Aorta (tissue), 5 donors: ENCODE measurements at regions not wholly inside any gene's neighbourhood (a gene's known extent, or its start where the extent isn't known, plus 50 kb on each side); places are given as distances from the start of the nearest gene placed in this dataset.

Experiments
- ATAC-seq: fragments of 200-7000 bp; cut with Tn5 transposase; one replicate; pipeline ENCODE4 v1.9.1; 2022; ENCODE audit warnings: moderate library complexity; ENCODE audit not compliant: low FRiP score
- DNase-seq, 2 donors: peaks; one replicate each; pipeline ENCODE4 v3.0.0-alpha.2; 2020
- H3K27ac ChIP-seq, 2 donors: one replicate each; pipeline ENCODE4 v1.5.1; 2013; ENCODE audit warnings: low read length in 2 of 2, mild to moderate bottlenecking in 2 of 2, moderate library complexity in 2 of 2, control low read depth in 1 of 2, inconsistent platforms in 1 of 2, low read depth in 1 of 2
- H3K27me3 ChIP-seq, 2 donors: one replicate each; pipeline ENCODE4 v1.6.1; 2013; ENCODE audit warnings: control low read depth in 1 of 2, low read length in 1 of 2, mild to moderate bottlenecking in 1 of 2, moderate library complexity in 1 of 2; ENCODE audit not compliant: insufficient read depth in 2 of 2, control insufficient read depth in 1 of 2
- H3K36me3 ChIP-seq, 2 donors: one replicate each; pipeline ENCODE4 v1.6.1; 2013; ENCODE audit warnings: control low read depth in 1 of 2, low read length in 1 of 2, mild to moderate bottlenecking in 1 of 2; ENCODE audit not compliant: insufficient read depth in 2 of 2, control insufficient read depth in 1 of 2
- H3K4me1 ChIP-seq, 2 donors: one replicate each; pipeline ENCODE4 v1.6.1; 2013; ENCODE audit warnings: low read length in 2 of 2, control low read depth in 1 of 2, mild to moderate bottlenecking in 1 of 2, moderate library complexity in 1 of 2; ENCODE audit not compliant: insufficient read depth in 2 of 2, control insufficient read depth in 1 of 2
- H3K4me3 ChIP-seq, 2 donors: one replicate each; pipeline ENCODE4 v1.5.1; 2013; ENCODE audit warnings: low read length in 2 of 2, control low read depth in 1 of 2, mild to moderate bottlenecking in 1 of 2
- H3K9me3 ChIP-seq: one replicate; pipeline ENCODE4 v1.6.1; 2013; ENCODE audit warnings: mild to moderate bottlenecking, low read length; ENCODE audit not compliant: control insufficient read depth
- WGBS, 2 donors: extraction: QIAGEN DNeasy Blood & Tissue Kit; methylation state at CpG; one replicate each; pipeline ENCODE4 v1.1.7; 2013; 5-methylcytosine and 5-hydroxymethylcytosine counted together
- intact Hi-C, 2 donors: fragments of 100-400 bp; cut with DNase I; formaldehyde crosslinking; loops; one replicate each; pipeline versions ENCODE4 v1.14.2 to v1.15.0; 2022
- donor health status: healthy with polysubstance abuse.
- donor health status: Bipolar disorder and iron deficiency.
- donor health status: DM: no; HTN: no; CAD: no.
- donor health status: DM: no; HTN: no; CAD: no.
- donor health status: DM: yes; HTN: yes; CAD: no.

DNA sequence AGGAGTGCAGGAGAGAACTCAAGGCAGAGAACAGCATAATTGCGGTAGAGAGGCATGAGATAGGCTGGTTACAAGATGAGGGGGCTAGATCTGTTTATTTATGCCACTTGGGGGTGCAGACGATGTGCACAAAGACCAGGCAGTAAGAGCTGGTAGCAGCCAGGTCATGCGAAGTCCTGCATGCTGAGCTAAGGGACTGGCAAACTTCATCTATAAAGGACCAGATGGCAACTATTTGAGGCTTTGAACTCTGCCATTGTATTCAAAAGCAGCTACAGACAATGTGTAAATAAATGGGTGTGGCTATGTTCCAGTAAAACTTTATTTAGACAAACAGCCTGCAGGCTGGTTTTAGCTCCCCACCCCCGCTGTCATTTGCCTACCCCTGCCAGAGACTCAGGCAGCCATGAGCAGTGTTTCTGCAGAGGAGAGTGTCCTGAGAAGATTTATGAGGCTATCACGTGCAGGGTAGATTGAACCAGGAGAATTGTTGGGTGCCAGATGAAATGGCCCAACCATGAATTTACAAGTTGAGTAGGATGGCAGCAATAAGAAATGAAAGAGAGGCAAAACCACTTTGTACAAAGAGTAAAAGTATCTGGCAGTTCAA, 253.4 kb upstream of the MOCS1 start:
- intact Hi-C loops, result no loop called here
- no peaks in the 10 kb centered on the region for H3K36me3 ChIP-seq

DNA sequence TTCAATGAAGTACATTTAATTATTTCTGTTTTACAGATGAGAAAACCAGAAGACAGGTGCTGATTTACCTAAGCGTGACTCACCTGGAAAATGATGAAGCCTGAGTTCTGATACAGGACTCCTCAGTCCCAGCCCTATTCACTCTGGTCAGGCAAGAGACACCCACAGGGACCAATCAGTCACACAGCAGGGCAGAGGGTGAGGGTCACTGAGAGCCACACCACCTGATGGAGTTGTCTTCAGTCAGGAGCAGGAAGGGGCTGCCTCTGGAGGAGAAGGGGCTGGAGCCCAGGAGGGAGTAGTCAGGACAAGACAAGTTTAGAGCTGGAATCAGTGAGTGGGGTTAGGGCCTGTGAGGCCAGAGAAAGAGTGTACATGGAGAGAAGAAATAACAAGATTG, 251.2 kb upstream of the MOCS1 start:
- ATAC-seq (no peak), DNase-seq (no peak)
- Histone ChIP-seq H3K9me3 (peaks cover 10% of the 10 kb centered on the region), H3K27me3 (no peaks in the 10 kb centered on the region), H3K36me3 (no peaks in the 10 kb centered on the region), H3K4me1 (no peaks in the 10 kb centered on the region), H3K27ac (no peak overlapping the region), H3K4me3 (no peak overlapping the region)
- 97% methylated on average over 1 of the region's 1 CpG for WGBS, 2 donors
- intact Hi-C loops, result no loop called here

More for the DNA sequence above, 253.4 kb upstream of the MOCS1 start:
- ATAC-seq (no peak), DNase-seq (no peak)
- peaks cover 7% of the 10 kb centered on the region for H3K9me3 ChIP-seq
- no peak overlapping the region for H3K27ac ChIP-seq
- H3K27me3 ChIP-seq, result no peaks in the 10 kb centered on the region
- H3K4me3 ChIP-seq, result no peak overlapping the region
- H3K4me1 ChIP-seq, result no peaks in the 10 kb centered on the region
- 71 to 73% methylated on average over 5 of the region's 5 CpGs for WGBS, 2 donors

DNA sequence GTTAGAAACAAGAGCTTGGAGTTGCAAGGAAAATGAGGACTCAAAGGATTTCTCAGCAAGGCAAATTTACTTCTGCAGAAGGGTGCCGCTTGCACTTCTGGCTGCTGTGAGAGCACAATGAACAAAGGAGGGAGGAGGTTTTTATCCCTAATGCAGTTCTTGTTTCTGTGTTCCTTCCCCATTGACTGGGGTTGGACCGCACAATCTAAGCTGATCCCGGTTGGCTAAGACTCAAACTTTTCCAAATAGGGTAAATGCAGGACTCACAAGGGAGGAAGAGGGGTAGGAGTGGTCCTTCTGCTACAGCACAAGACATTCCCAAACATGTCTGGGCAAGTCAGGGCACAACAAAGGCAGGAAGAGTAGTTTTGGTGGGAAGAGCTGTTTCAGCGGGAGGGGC, 249.6 kb upstream of the MOCS1 start:
- no peaks in the 10 kb centered on the region for H3K4me1 ChIP-seq
- no peak overlapping the region for H3K4me3 ChIP-seq
- peaks cover 10% of the 10 kb centered on the region for H3K9me3 ChIP-seq
- DNase-seq (no peak), ATAC-seq (no peak)
- intact Hi-C loops, result no loop called here
- WGBS, 2 donors, result 93 to 95% methylated on average over 4 of the region's 4 CpGs
- H3K36me3 ChIP-seq, result no peaks in the 10 kb centered on the region
- H3K27ac ChIP-seq, result no peak overlapping the region
- no peaks in the 10 kb centered on the region for H3K27me3 ChIP-seq

DNA sequence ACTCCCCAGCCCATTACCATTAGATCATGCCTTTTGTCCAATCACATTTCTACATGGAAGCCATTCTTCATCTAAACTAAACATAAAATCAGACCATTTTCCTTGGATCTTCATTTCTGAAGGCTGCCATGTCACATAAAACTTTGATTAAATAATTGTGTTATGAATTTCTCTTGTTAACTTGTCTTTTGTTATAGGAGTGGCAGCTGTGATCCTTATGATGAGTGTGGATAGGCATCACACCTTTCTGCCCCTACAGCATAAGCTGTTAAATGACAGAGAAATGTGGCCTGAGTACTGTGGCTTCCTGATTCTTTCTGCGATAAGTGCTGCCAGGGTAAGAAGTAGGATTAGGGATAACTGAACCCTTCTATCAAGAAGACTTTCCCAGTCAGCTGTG, 247.1 kb upstream of the MOCS1 start:
- no peak for DNase-seq
- H3K4me3 ChIP-seq, result no peak overlapping the region
- no peak for ATAC-seq
- 97% methylated on average over 1 of the region's 1 CpG for WGBS, 2 donors
- H3K36me3 ChIP-seq, result no peaks in the 10 kb centered on the region
- no peak overlapping the region for H3K27ac ChIP-seq
- H3K27me3 ChIP-seq, result no peaks in the 10 kb centered on the region
- intact Hi-C loops, result no loop called here
- H3K4me1 ChIP-seq, result no peaks in the 10 kb centered on the region
- H3K9me3 ChIP-seq, result peaks cover 14% of the 10 kb centered on the region

GRCh38 chr6:40180271-40180670, 246.0 kb upstream of the MOCS1 start:
- intact Hi-C loops, result no loop called here
- DNase-seq, result no peak
- no peak for ATAC-seq
- H3K4me1 ChIP-seq, result no peaks in the 10 kb centered on the region
- WGBS, 2 donors, result 69 to 73% methylated on average over 3 of the region's 3 CpGs
- peaks cover 10% of the 10 kb centered on the region for H3K9me3 ChIP-seq
- H3K4me3 ChIP-seq, result no peak overlapping the region
- H3K36me3 ChIP-seq, result no peaks in the 10 kb centered on the region
- H3K27me3 ChIP-seq, result no peaks in the 10 kb centered on the region
- H3K27ac ChIP-seq, result no peak overlapping the region

- Histone ChIP-seq H3K36me3 (no peaks in the 10 kb centered on the region), H3K9me3 (peaks cover 10% of the 10 kb centered on the region), H3K27ac (no peak overlapping the region), H3K4me1 (no peaks in the 10 kb centered on the region), H3K27me3 (no peaks in the 10 kb centered on the region), H3K4me3 (no peak overlapping the region)
- 88% methylated on average over 1 of the region's 1 CpG for WGBS, 2 donors
- ATAC-seq (no peak), DNase-seq (no peak)
- intact Hi-C loops, result no loop called here
Observed at GRCh38 chr6:40179496-40179895, 245.2 kb upstream of the MOCS1 start.

- intact Hi-C loops, result no loop called here
- Histone ChIP-seq H3K4me3 (no peak overlapping the region), H3K27ac (no peak overlapping the region), H3K27me3 (no peaks in the 10 kb centered on the region), H3K36me3 (no peaks in the 10 kb centered on the region), H3K9me3 (peaks cover 6% of the 10 kb centered on the region), H3K4me1 (no peaks in the 10 kb centered on the region)
- DNase-seq (no peak), ATAC-seq (no peak)
- 81 to 86% methylated on average over 1 of the region's 1 CpG for WGBS, 2 donors
Observed at GRCh38 chr6:40177598-40177997, 243.3 kb upstream of the MOCS1 start.

GRCh38 chr6:40176152-40176551, 241.9 kb upstream of the MOCS1 start:
- Histone ChIP-seq H3K27me3 (no peaks in the 10 kb centered on the region), H3K27ac (no peak overlapping the region), H3K4me1 (no peaks in the 10 kb centered on the region), H3K4me3 (no peak overlapping the region), H3K36me3 (no peaks in the 10 kb centered on the region), H3K9me3 (peaks cover 3% of the 10 kb centered on the region)
- intact Hi-C loops, result no loop called here
- DNase-seq (no peak), ATAC-seq (no peak)
- 57 to 64% methylated on average over 5 of the region's 5 CpGs for WGBS, 2 donors

- Histone ChIP-seq H3K27ac (no peak overlapping the region), H3K4me1 (no peaks in the 10 kb centered on the region), H3K9me3 (peaks cover 3% of the 10 kb centered on the region), H3K27me3 (no peaks in the 10 kb centered on the region), H3K36me3 (no peaks in the 10 kb centered on the region), H3K4me3 (no peak overlapping the region)
- 89 to 95% methylated on average over 3 of the region's 3 CpGs for WGBS, 2 donors
- ATAC-seq, result no peak
- intact Hi-C loops, result no loop called here
- DNase-seq, result no peak
Observed at GRCh38 chr6:40172272-40172671, 238.0 kb upstream of the MOCS1 start.
